ENCODE measurements at regions not wholly inside any gene's neighbourhood (a gene's known extent, or its start where the extent isn't known, plus 50 kb on each side); places are given as distances from the start of the nearest gene placed in this dataset.

DNA sequence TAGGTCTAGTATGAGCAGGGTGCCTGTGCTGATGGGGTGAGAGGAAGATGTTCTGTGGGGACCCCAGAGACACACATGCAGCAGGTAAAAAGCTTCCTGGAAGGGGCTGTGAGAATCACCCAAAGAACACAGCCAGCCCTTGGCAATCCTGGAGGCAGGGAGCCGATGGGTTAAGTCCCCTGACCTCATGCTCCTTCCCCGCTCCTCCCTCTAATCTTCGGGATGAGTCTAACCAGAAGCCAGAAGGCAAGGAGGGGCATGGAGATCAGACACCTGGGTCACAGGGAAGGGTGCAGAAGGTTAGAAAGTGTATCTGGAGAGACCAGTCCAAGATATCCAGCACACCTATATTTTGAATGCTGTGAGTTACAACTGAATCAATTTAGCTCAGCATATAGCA lies 274.1 kb upstream of the PAPPA start:
- TF ChIP-seq, protein P1, sequence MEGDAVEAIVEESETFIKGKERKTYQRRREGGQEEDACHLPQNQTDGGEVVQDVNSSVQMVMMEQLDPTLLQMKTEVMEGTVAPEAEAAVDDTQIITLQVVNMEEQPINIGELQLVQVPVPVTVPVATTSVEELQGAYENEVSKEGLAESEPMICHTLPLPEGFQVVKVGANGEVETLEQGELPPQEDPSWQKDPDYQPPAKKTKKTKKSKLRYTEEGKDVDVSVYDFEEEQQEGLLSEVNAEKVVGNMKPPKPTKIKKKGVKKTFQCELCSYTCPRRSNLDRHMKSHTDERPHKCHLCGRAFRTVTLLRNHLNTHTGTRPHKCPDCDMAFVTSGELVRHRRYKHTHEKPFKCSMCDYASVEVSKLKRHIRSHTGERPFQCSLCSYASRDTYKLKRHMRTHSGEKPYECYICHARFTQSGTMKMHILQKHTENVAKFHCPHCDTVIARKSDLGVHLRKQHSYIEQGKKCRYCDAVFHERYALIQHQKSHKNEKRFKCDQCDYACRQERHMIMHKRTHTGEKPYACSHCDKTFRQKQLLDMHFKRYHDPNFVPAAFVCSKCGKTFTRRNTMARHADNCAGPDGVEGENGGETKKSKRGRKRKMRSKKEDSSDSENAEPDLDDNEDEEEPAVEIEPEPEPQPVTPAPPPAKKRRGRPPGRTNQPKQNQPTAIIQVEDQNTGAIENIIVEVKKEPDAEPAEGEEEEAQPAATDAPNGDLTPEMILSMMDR (IDR thresholded peaks at IDR 0.05) = no peak
- no peak for TF ChIP-seq POLR2A (IDR thresholded peaks at IDR 0.05)
